C4-2B (cell line): ENCODE measurements at regions not wholly inside any gene's neighbourhood (a gene's known extent, or its start where the extent isn't known, plus 50 kb on each side); places are given as distances from the start of the nearest gene placed in this dataset.
"Not testable (repeated sequence)": the region's sequence is repeated elsewhere in the genome, so short reads cannot be mapped to it uniquely, and the experiment has no call there.

Experiments
- ZFX ChIP-seq: fragments of 450-650 bp; IDR thresholded peaks from 2 replicates; pipeline ENCODE4 v1.6.1; 2017
- TF ChIP-seq, protein P1 (sequence below): fragments of 450-650 bp; conservative IDR thresholded peaks from 2 replicates; pipeline ENCODE4 v1.5.1; 2017; ENCODE audit warnings: mild to moderate bottlenecking

- TF ChIP-seq, protein P1, sequence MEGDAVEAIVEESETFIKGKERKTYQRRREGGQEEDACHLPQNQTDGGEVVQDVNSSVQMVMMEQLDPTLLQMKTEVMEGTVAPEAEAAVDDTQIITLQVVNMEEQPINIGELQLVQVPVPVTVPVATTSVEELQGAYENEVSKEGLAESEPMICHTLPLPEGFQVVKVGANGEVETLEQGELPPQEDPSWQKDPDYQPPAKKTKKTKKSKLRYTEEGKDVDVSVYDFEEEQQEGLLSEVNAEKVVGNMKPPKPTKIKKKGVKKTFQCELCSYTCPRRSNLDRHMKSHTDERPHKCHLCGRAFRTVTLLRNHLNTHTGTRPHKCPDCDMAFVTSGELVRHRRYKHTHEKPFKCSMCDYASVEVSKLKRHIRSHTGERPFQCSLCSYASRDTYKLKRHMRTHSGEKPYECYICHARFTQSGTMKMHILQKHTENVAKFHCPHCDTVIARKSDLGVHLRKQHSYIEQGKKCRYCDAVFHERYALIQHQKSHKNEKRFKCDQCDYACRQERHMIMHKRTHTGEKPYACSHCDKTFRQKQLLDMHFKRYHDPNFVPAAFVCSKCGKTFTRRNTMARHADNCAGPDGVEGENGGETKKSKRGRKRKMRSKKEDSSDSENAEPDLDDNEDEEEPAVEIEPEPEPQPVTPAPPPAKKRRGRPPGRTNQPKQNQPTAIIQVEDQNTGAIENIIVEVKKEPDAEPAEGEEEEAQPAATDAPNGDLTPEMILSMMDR: not testable (repeated sequence)
- TF ChIP-seq ZFX: not testable (repeated sequence)
Observed at GRCh38 chr2:225229346-225229745, 170.2 kb upstream of the NYAP2 start.
